Central memory CD8-positive, alpha-beta T cell (primary cell): ENCODE measurements at regions not wholly inside any gene's neighbourhood (a gene's known extent, or its start where the extent isn't known, plus 50 kb on each side); places are given as distances from the start of the nearest gene placed in this dataset.

ENCODE experiments used
- ATAC-seq: fragments of 150-1000 bp; cut with Tn5 transposase; replicated peaks from 2 replicates; pipeline ENCODE4 v1.10.0; 2022; ENCODE audit warnings: mild to moderate bottlenecking, moderate FRiP score, moderate number of reproducible peaks; ENCODE audit not compliant: poor library complexity, severe bottlenecking; ENCODE audit errors: extremely low read depth
- DNase-seq, 2 donors: peaks; one replicate each; pipeline ENCODE4 v3.0.0; 2021; ENCODE audit warnings: low spot score in 2 of 2
- H3K27ac Mint-ChIP-seq: one replicate; pipeline ENCODE4 v1.8.0; 2022; ENCODE audit warnings: low read depth, mild to moderate bottlenecking, moderate library complexity, mixed read lengths
- H3K27me3 Mint-ChIP-seq: one replicate; pipeline ENCODE4 v1.8.0; 2022; ENCODE audit warnings: mixed read lengths
- H3K36me3 Mint-ChIP-seq: one replicate; pipeline ENCODE4 v1.8.0; 2022; ENCODE audit warnings: mild to moderate bottlenecking, moderate library complexity, mixed read lengths; ENCODE audit not compliant: insufficient read depth
- H3K4me1 Mint-ChIP-seq: one replicate; pipeline ENCODE4 v1.8.0; 2022; ENCODE audit warnings: mixed read lengths
- H3K4me3 Mint-ChIP-seq: one replicate; pipeline ENCODE4 v1.8.0; 2022; ENCODE audit warnings: mild to moderate bottlenecking, moderate library complexity, mixed read lengths
- H3K9me3 Mint-ChIP-seq: one replicate; pipeline ENCODE4 v1.8.0; 2022; ENCODE audit warnings: mixed read lengths

- H3K4me3 Mint-ChIP-seq = no peak overlapping the region
- no peak overlapping the region for H3K27ac Mint-ChIP-seq
- peaks cover 80% of the 10 kb centered on the region for H3K27me3 Mint-ChIP-seq
- H3K36me3 Mint-ChIP-seq = no peaks in the 10 kb centered on the region
- no peak for ATAC-seq
- no peaks in the 10 kb centered on the region for H3K4me1 Mint-ChIP-seq
- H3K9me3 Mint-ChIP-seq = peaks cover 17% of the 10 kb centered on the region
- no peak for DNase-seq
Observed at GRCh38 chr2:234787114-234787513, 164.7 kb upstream of the SH3BP4 start.

GRCh38 chr2:234773764-234774409, 177.9 kb upstream of the SH3BP4 start:
- Mint-ChIP-seq H3K9me3 (no peaks in the 10 kb centered on the region), H3K27me3 (peaks cover 77% of the 10 kb centered on the region), H3K27ac (no peak overlapping the region), H3K4me1 (no peaks in the 10 kb centered on the region), H3K36me3 (no peaks in the 10 kb centered on the region), H3K4me3 (no peak overlapping the region)
- ATAC-seq (no peak), DNase-seq (no peak)

- Mint-ChIP-seq H3K9me3 (no peaks in the 10 kb centered on the region), H3K27me3 (peaks cover 77% of the 10 kb centered on the region), H3K4me3 (no peak overlapping the region), H3K4me1 (no peaks in the 10 kb centered on the region), H3K36me3 (no peaks in the 10 kb centered on the region), H3K27ac (no peak overlapping the region)
- ATAC-seq = no peak
- DNase-seq = no peak
Observed at GRCh38 chr2:234773129-234773528, 178.7 kb upstream of the SH3BP4 start.

GRCh38 chr2:234772733-234773060, 179.1 kb upstream of the SH3BP4 start:
- DNase-seq (no peak), ATAC-seq (no peak)
- Mint-ChIP-seq H3K36me3 (no peaks in the 10 kb centered on the region), H3K4me1 (no peaks in the 10 kb centered on the region), H3K4me3 (no peak overlapping the region), H3K27me3 (peaks cover 77% of the 10 kb centered on the region), H3K27ac (no peak overlapping the region), H3K9me3 (no peaks in the 10 kb centered on the region)

- Mint-ChIP-seq H3K27me3 (peaks cover 71% of the 10 kb centered on the region), H3K9me3 (no peaks in the 10 kb centered on the region), H3K27ac (no peak overlapping the region), H3K4me3 (no peak overlapping the region), H3K4me1 (no peaks in the 10 kb centered on the region), H3K36me3 (no peaks in the 10 kb centered on the region)
- no peak for DNase-seq
- ATAC-seq = no peak
Observed at GRCh38 chr2:234771980-234772732, 179.7 kb upstream of the SH3BP4 start.

DNA sequence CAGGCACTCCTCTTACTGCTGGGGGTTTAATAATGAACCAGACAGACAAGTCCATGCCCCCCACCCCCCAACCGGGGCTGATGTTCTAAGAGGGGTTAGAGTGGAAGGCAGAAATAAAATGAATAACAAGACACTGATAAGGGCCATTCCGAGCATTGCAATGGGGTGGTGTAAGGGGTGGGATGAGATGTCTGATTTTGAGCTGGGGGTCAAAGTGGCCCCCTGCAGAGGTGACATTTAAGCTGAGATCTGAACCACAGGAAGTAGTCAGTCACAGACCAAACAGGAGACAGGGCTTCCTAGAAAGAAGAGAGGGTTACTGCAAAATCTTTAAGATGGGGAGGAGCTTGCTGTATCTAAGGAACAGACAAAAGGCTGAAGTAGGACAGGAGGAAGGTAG, 180.6 kb upstream of the SH3BP4 start:
- Mint-ChIP-seq H3K27ac (no peak overlapping the region), H3K4me3 (no peak overlapping the region), H3K27me3 (peaks cover 61% of the 10 kb centered on the region), H3K9me3 (no peaks in the 10 kb centered on the region), H3K4me1 (no peaks in the 10 kb centered on the region), H3K36me3 (no peaks in the 10 kb centered on the region)
- no peak for DNase-seq
- ATAC-seq = no peak

- H3K36me3 Mint-ChIP-seq = no peaks in the 10 kb centered on the region
- ATAC-seq (no peak), DNase-seq (no peak)
- no peak overlapping the region for H3K27ac Mint-ChIP-seq
- H3K4me3 Mint-ChIP-seq = no peak overlapping the region
- H3K4me1 Mint-ChIP-seq = no peaks in the 10 kb centered on the region
- H3K9me3 Mint-ChIP-seq = no peaks in the 10 kb centered on the region
- peaks cover 62% of the 10 kb centered on the region for H3K27me3 Mint-ChIP-seq
Observed at GRCh38 chr2:234770715-234771141, 181.1 kb upstream of the SH3BP4 start.

DNA sequence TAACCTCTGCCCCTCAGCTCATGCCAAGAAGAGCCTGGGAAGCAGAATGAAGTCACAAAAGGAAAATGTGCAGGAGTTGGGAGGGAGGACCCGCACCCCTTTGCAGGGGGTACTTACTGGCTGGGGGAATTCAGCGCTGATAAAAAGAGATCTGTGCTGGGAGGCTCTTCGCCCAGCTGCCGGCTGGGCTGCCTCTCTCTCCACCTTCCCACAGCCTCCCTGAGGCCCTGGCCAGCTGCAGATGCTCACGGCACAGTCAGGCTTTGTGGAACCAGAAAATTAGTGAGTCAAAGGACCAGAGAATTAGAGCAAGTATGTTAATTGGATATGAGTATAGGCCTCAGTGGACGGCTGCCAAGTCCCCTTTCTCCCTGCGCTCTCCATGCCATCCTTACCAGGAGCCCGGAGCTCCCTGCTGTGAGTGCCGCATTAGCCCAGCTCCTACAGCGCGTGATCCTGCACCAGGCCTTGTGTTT, 181.7 kb upstream of the SH3BP4 start:
- no peak overlapping the region for H3K4me3 Mint-ChIP-seq
- H3K4me1 Mint-ChIP-seq = no peaks in the 10 kb centered on the region
- no peaks in the 10 kb centered on the region for H3K36me3 Mint-ChIP-seq
- H3K27me3 Mint-ChIP-seq = peaks cover 69% of the 10 kb centered on the region
- no peak for ATAC-seq
- no peak for DNase-seq
- H3K27ac Mint-ChIP-seq = no peak overlapping the region
- no peaks in the 10 kb centered on the region for H3K9me3 Mint-ChIP-seq

- no peak for DNase-seq
- Mint-ChIP-seq H3K36me3 (no peaks in the 10 kb centered on the region), H3K27ac (no peak overlapping the region), H3K4me1 (no peaks in the 10 kb centered on the region), H3K27me3 (peaks cover 70% of the 10 kb centered on the region), H3K4me3 (no peak overlapping the region), H3K9me3 (no peaks in the 10 kb centered on the region)
- no peak for ATAC-seq
Observed at GRCh38 chr2:234768608-234769196, 183.1 kb upstream of the SH3BP4 start.

DNA sequence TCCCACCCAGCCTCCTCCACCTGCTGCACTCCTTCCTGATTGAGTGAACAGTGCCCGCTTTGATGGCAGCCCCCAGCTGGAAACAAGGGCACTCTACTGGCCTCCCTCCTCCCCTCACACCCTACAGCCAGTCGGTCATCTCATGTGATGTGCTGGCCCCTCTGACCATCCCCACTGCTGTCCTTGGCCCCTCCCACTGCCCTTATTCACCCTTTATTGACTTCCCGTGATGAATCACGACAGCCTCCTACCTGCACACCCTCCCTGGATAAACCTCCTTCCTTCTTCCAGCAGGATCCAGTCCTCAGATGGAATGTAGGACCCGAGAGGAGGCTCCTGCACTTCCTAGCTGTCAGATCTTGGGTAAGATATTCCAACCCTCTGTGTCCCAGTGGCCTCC, 186.5 kb upstream of the SH3BP4 start:
- no peaks in the 10 kb centered on the region for H3K4me1 Mint-ChIP-seq
- ATAC-seq (no peak), DNase-seq (no peak)
- H3K27me3 Mint-ChIP-seq = peaks cover 36% of the 10 kb centered on the region
- no peak overlapping the region for H3K4me3 Mint-ChIP-seq
- no peaks in the 10 kb centered on the region for H3K36me3 Mint-ChIP-seq
- H3K27ac Mint-ChIP-seq = no peak overlapping the region
- H3K9me3 Mint-ChIP-seq = no peaks in the 10 kb centered on the region

- no peak for DNase-seq
- no peaks in the 10 kb centered on the region for H3K4me1 Mint-ChIP-seq
- H3K4me3 Mint-ChIP-seq = no peak overlapping the region
- H3K27ac Mint-ChIP-seq = no peak overlapping the region
- no peak for ATAC-seq
- H3K9me3 Mint-ChIP-seq = no peaks in the 10 kb centered on the region
- H3K27me3 Mint-ChIP-seq = peaks cover 31% of the 10 kb centered on the region
- no peaks in the 10 kb centered on the region for H3K36me3 Mint-ChIP-seq
Observed at GRCh38 chr2:234764372-234764771, 187.4 kb upstream of the SH3BP4 start.

GRCh38 chr2:234763002-234763873, 188.6 kb upstream of the SH3BP4 start:
- DNase-seq = no peak
- Mint-ChIP-seq H3K27ac (no peak overlapping the region), H3K4me1 (no peaks in the 10 kb centered on the region), H3K9me3 (no peaks in the 10 kb centered on the region), H3K27me3 (peaks cover 31% of the 10 kb centered on the region), H3K36me3 (no peaks in the 10 kb centered on the region), H3K4me3 (no peak overlapping the region)
- no peak for ATAC-seq
